ENCODE measurements at regions not wholly inside any gene's neighbourhood (a gene's known extent, or its start where the extent isn't known, plus 50 kb on each side); places are given as distances from the start of the nearest gene placed in this dataset.
"Not testable (repeated sequence)": the region's sequence is repeated elsewhere in the genome, so short reads cannot be mapped to it uniquely, and the experiment has no call there.

GRCh38 chr17:21551081-21551881, 141.0 kb upstream of the KCNJ18 start:
- H3K9me3 ChIP-seq: peaks cover 0 to 8% of the 10 kb centered on the region in 2 donors
- H3K4me3 ChIP-seq: peak overlapping the region; percentile 76 to 77
- DNase-seq (ENCODE audit: low spot score in 2 of 2): peak; percentile 21 to 89
- H3K36me3 ChIP-seq: no peaks in the 10 kb centered on the region
- H3K27ac ChIP-seq: peak overlapping the region; percentile 76 to 82
- H3K4me1 ChIP-seq: peaks cover 7 to 16% of the 10 kb centered on the region in 2 donors
- intact Hi-C loops (cut with DNase I): no loop called here
- no peaks in the 10 kb centered on the region for H3K27me3 ChIP-seq
- TF ChIP-seq CTCF (IDR thresholded peaks at IDR 0.05): no peak

- intact Hi-C loops (cut with DNase I); H3K9me3 ChIP-seq; H3K4me3 ChIP-seq; H3K27ac ChIP-seq; H3K36me3 ChIP-seq; H3K4me1 ChIP-seq; DNase-seq (ENCODE audit: low spot score in 2 of 2); H3K27me3 ChIP-seq: not testable (repeated sequence)
Measured at GRCh38 chr17:21558921-21559320, 133.4 kb upstream of the KCNJ18 start.

- Histone ChIP-seq H3K27ac (no peak overlapping the region), H3K4me3 (no peak overlapping the region), H3K36me3 (no peaks in the 10 kb centered on the region), H3K4me1 (no peaks in the 10 kb centered on the region), H3K27me3 (no peaks in the 10 kb centered on the region), H3K9me3 (no peaks in the 10 kb centered on the region)
- intact Hi-C loops (cut with DNase I): no loop called here
- no peak for TF ChIP-seq CTCF (IDR thresholded peaks at IDR 0.05)
- no peak for DNase-seq (ENCODE audit: low spot score in 2 of 2)
Measured at GRCh38 chr17:21564262-21564661, 128.1 kb upstream of the KCNJ18 start.

- H3K4me1 ChIP-seq; intact Hi-C loops (cut with DNase I); H3K27me3 ChIP-seq; H3K9me3 ChIP-seq; H3K27ac ChIP-seq; H3K4me3 ChIP-seq; H3K36me3 ChIP-seq; DNase-seq (ENCODE audit: low spot score in 2 of 2): not testable (repeated sequence)
Measured at GRCh38 chr17:21564757-21565156, 127.6 kb upstream of the KCNJ18 start.

GRCh38 chr17:21570427-21570826, 121.9 kb upstream of the KCNJ18 start:
- H3K36me3 ChIP-seq; H3K27me3 ChIP-seq; H3K4me3 ChIP-seq; H3K27ac ChIP-seq; H3K4me1 ChIP-seq; H3K9me3 ChIP-seq; intact Hi-C loops (cut with DNase I); DNase-seq (ENCODE audit: low spot score in 2 of 2): not testable (repeated sequence)

- H3K27ac ChIP-seq; H3K36me3 ChIP-seq; H3K4me3 ChIP-seq; H3K4me1 ChIP-seq; intact Hi-C loops (cut with DNase I); H3K9me3 ChIP-seq; H3K27me3 ChIP-seq; DNase-seq (ENCODE audit: low spot score in 2 of 2): not testable (repeated sequence)
Measured at GRCh38 chr17:21572148-21572547, 120.2 kb upstream of the KCNJ18 start.

- H3K4me1 ChIP-seq; H3K9me3 ChIP-seq; H3K27me3 ChIP-seq; H3K27ac ChIP-seq; intact Hi-C loops (cut with DNase I); DNase-seq (ENCODE audit: low spot score in 2 of 2); H3K36me3 ChIP-seq: not testable (repeated sequence)
- peak overlapping the region in 1 of 2 donors; percentile 60 for H3K4me3 ChIP-seq
Measured at GRCh38 chr17:21573271-21573960, 118.9 kb upstream of the KCNJ18 start.

GRCh38 chr17:21573961-21574610, 118.2 kb upstream of the KCNJ18 start:
- no peak for TF ChIP-seq CTCF (IDR thresholded peaks at IDR 0.05)
- no peak for DNase-seq (ENCODE audit: low spot score in 2 of 2)
- Histone ChIP-seq H3K27me3 (no peaks in the 10 kb centered on the region), H3K27ac (no peak overlapping the region), H3K4me1 (no peaks in the 10 kb centered on the region), H3K9me3 (no peaks in the 10 kb centered on the region), H3K4me3 (peak overlapping the region; percentile 10 to 60), H3K36me3 (no peaks in the 10 kb centered on the region)
- intact Hi-C loops (cut with DNase I): no loop called here

GRCh38 chr17:21574611-21575255, 117.6 kb upstream of the KCNJ18 start:
- peak overlapping the region in 1 of 2 donors; percentile 10 for H3K4me3 ChIP-seq
- H3K27ac ChIP-seq; H3K4me1 ChIP-seq; intact Hi-C loops (cut with DNase I); DNase-seq (ENCODE audit: low spot score in 2 of 2); H3K27me3 ChIP-seq; H3K9me3 ChIP-seq; H3K36me3 ChIP-seq: not testable (repeated sequence)

- H3K27me3 ChIP-seq; H3K4me1 ChIP-seq; H3K9me3 ChIP-seq; DNase-seq (ENCODE audit: low spot score in 2 of 2); intact Hi-C loops (cut with DNase I); H3K27ac ChIP-seq; H3K36me3 ChIP-seq; H3K4me3 ChIP-seq: not testable (repeated sequence)
Measured at GRCh38 chr17:21578783-21579182, 113.5 kb upstream of the KCNJ18 start.
